Activated CD4-positive, alpha-beta memory T cell treated with anti-CD3 and anti-CD28 coated beads for 36 hours (primary cell): ENCODE measurements at regions not wholly inside any gene's neighbourhood (a gene's known extent, or its start where the extent isn't known, plus 50 kb on each side); places are given as distances from the start of the nearest gene placed in this dataset.

Source experiments
- CTCF ChIA-PET: fragments of 350-600 bp; sonication (Branson Sonifier 250); formaldehyde crosslinking; loops from one replicate; lab custom pipeline; 2021; ENCODE audit warnings: antibody characterized with exemption, inconsistent platforms; lab: Charles Lee
- POLR2A ChIA-PET: fragments of 350-600 bp; sonication (Branson Sonifier 250); formaldehyde crosslinking; loops from one replicate; lab custom pipeline; 2021; ENCODE audit warnings: antibody characterized with exemption; lab: Charles Lee
- DNase-seq: peaks from one replicate; pipeline ENCODE4 v3.0.0-alpha.2; 2020
- H3K27ac Mint-ChIP-seq: one replicate; pipeline ENCODE4 v1.8.0; 2021; ENCODE audit warnings: mixed read lengths
- H3K27me3 Mint-ChIP-seq: one replicate; pipeline ENCODE4 v1.8.0; 2021; ENCODE audit warnings: mixed read lengths
- H3K36me3 Mint-ChIP-seq: one replicate; pipeline ENCODE4 v1.8.0; 2021; ENCODE audit warnings: mixed read lengths
- H3K4me1 Mint-ChIP-seq: one replicate; pipeline ENCODE4 v1.8.0; 2021; ENCODE audit warnings: low read depth, mixed read lengths
- H3K4me3 Mint-ChIP-seq: one replicate; pipeline ENCODE4 v1.8.0; 2021; ENCODE audit warnings: mild to moderate bottlenecking, mixed read lengths
- H3K9me3 Mint-ChIP-seq: one replicate; pipeline ENCODE4 v1.8.0; 2021; ENCODE audit warnings: mixed read lengths
- intact Hi-C: fragments of 100-400 bp; cut with micrococcal nuclease; formaldehyde crosslinking; loops from one replicate; pipeline ENCODE4 v1.15.1; 2023

- H3K4me1 Mint-ChIP-seq, result no peaks in the 10 kb centered on the region
- H3K27me3 Mint-ChIP-seq, result no peaks in the 10 kb centered on the region
- DNase-seq, result no peak
- ChIA-PET CTCF (no interaction called here), POLR2A (no interaction called here)
- H3K36me3 Mint-ChIP-seq, result no peaks in the 10 kb centered on the region
- intact Hi-C loops, result no loop called here
- H3K4me3 Mint-ChIP-seq, result no peak overlapping the region
- no peaks in the 10 kb centered on the region for H3K9me3 Mint-ChIP-seq
- no peak overlapping the region for H3K27ac Mint-ChIP-seq
Observed at GRCh38 chrX:149313871-149314371, 191.2 kb downstream of the IDS start.

GRCh38 chrX:149312988-149313387 is 192.1 kb downstream of the IDS start:
- Mint-ChIP-seq H3K36me3 (no peaks in the 10 kb centered on the region), H3K4me3 (no peak overlapping the region), H3K4me1 (no peaks in the 10 kb centered on the region), H3K27me3 (no peaks in the 10 kb centered on the region), H3K27ac (no peak overlapping the region), H3K9me3 (no peaks in the 10 kb centered on the region)
- ChIA-PET POLR2A (no interaction called here), CTCF (no interaction called here)
- intact Hi-C loops, result no loop called here
- DNase-seq, result no peak

GRCh38 chrX:149312097-149312496 is 193.0 kb downstream of the IDS start:
- intact Hi-C loops, result no loop called here
- no peak for DNase-seq
- CTCF ChIA-PET, result no interaction called here
- POLR2A ChIA-PET, result no interaction called here
- H3K4me1 Mint-ChIP-seq, result no peaks in the 10 kb centered on the region
- no peaks in the 10 kb centered on the region for H3K36me3 Mint-ChIP-seq
- no peak overlapping the region for H3K27ac Mint-ChIP-seq
- H3K4me3 Mint-ChIP-seq, result no peak overlapping the region
- H3K27me3 Mint-ChIP-seq, result no peaks in the 10 kb centered on the region
- no peaks in the 10 kb centered on the region for H3K9me3 Mint-ChIP-seq

- ChIA-PET CTCF (no interaction called here), POLR2A (no interaction called here)
- H3K36me3 Mint-ChIP-seq, result no peaks in the 10 kb centered on the region
- no peaks in the 10 kb centered on the region for H3K27me3 Mint-ChIP-seq
- H3K4me3 Mint-ChIP-seq, result no peak overlapping the region
- no peaks in the 10 kb centered on the region for H3K9me3 Mint-ChIP-seq
- intact Hi-C loops, result no loop called here
- no peak overlapping the region for H3K27ac Mint-ChIP-seq
- no peak for DNase-seq
- no peaks in the 10 kb centered on the region for H3K4me1 Mint-ChIP-seq
Observed at GRCh38 chrX:149302705-149303104, 202.4 kb downstream of the IDS start.

- H3K4me1 Mint-ChIP-seq, result no peaks in the 10 kb centered on the region
- H3K4me3 Mint-ChIP-seq, result no peak overlapping the region
- ChIA-PET CTCF (no interaction called here), POLR2A (no interaction called here)
- no peaks in the 10 kb centered on the region for H3K36me3 Mint-ChIP-seq
- intact Hi-C loops, result no loop called here
- no peak for DNase-seq
- no peaks in the 10 kb centered on the region for H3K9me3 Mint-ChIP-seq
- no peaks in the 10 kb centered on the region for H3K27me3 Mint-ChIP-seq
- H3K27ac Mint-ChIP-seq, result no peak overlapping the region
Observed at GRCh38 chrX:149298111-149298510, 207.0 kb downstream of the IDS start.

- H3K4me1 Mint-ChIP-seq, result no peaks in the 10 kb centered on the region
- ChIA-PET POLR2A (no interaction called here), CTCF (no interaction called here)
- intact Hi-C loops, result no loop called here
- no peak overlapping the region for H3K27ac Mint-ChIP-seq
- no peak for DNase-seq
- no peak overlapping the region for H3K4me3 Mint-ChIP-seq
- H3K27me3 Mint-ChIP-seq, result no peaks in the 10 kb centered on the region
- H3K9me3 Mint-ChIP-seq, result no peaks in the 10 kb centered on the region
- no peaks in the 10 kb centered on the region for H3K36me3 Mint-ChIP-seq
Observed at GRCh38 chrX:149296092-149296491, 209.0 kb downstream of the IDS start.

- no peaks in the 10 kb centered on the region for H3K9me3 Mint-ChIP-seq
- POLR2A ChIA-PET, result no interaction called here
- CTCF ChIA-PET, result interaction anchor here (0.5 to 2.4 kb wide), 11 partner anchors 10 to 1238 kb away, joined by 3 to 9 read pairs (median 3); no protein-coding TSS in a partner anchor
Observed at GRCh38 chrX:149286940-149287349, 218.2 kb downstream of the IDS start.

GRCh38 chrX:149284616-149285015 is 220.5 kb downstream of the IDS start:
- Mint-ChIP-seq H3K27ac (no peak overlapping the region), H3K4me3 (no peak overlapping the region), H3K9me3 (no peaks in the 10 kb centered on the region), H3K4me1 (peaks cover 11% of the 10 kb centered on the region), H3K36me3 (no peaks in the 10 kb centered on the region), H3K27me3 (peaks cover 4% of the 10 kb centered on the region)
- POLR2A ChIA-PET, result no interaction called here
- CTCF ChIA-PET, result no interaction called here
- intact Hi-C loops, result loop anchor here (5.0 to 10.0 kb wide), 4 partner anchors 190 to 1192 kb away; no protein-coding TSS in a partner anchor
- no peak for DNase-seq

More at GRCh38 chrX:149286940-149287349, 218.2 kb downstream of the IDS start:
- peak; percentile 60 for DNase-seq
- Mint-ChIP-seq H3K27me3 (peaks cover 4% of the 10 kb centered on the region), H3K4me1 (peaks cover 11% of the 10 kb centered on the region), H3K4me3 (no peak overlapping the region), H3K27ac (no peak overlapping the region), H3K36me3 (no peaks in the 10 kb centered on the region)
- intact Hi-C loops, result loop anchor here (1.0 to 10.0 kb wide), 5 partner anchors 188 to 1238 kb away; no protein-coding TSS in a partner anchor

GRCh38 chrX:149283853-149284252 is 221.3 kb downstream of the IDS start:
- H3K9me3 Mint-ChIP-seq, result no peaks in the 10 kb centered on the region
- intact Hi-C loops, result loop anchor here (10.0 kb wide), 2 partner anchors 191 to 899 kb away; no protein-coding TSS in a partner anchor
- no peak overlapping the region for H3K4me3 Mint-ChIP-seq
- H3K27me3 Mint-ChIP-seq, result peaks cover 4% of the 10 kb centered on the region
- CTCF ChIA-PET, result no interaction called here
- H3K27ac Mint-ChIP-seq, result no peak overlapping the region
- no peak for DNase-seq
- no peaks in the 10 kb centered on the region for H3K36me3 Mint-ChIP-seq
- H3K4me1 Mint-ChIP-seq, result peaks cover 11% of the 10 kb centered on the region
- POLR2A ChIA-PET, result interaction anchor here (0.6 kb wide), 1 partner anchor 433 kb away, joined by 3 read pairs; no protein-coding TSS in a partner anchor

GRCh38 chrX:149282909-149283308 is 222.2 kb downstream of the IDS start:
- intact Hi-C loops, result loop anchor here (10.0 kb wide), 2 partner anchors 192 to 898 kb away; no protein-coding TSS in a partner anchor
- ChIA-PET POLR2A (no interaction called here), CTCF (no interaction called here)

GRCh38 chrX:149280011-149280410 is 225.1 kb downstream of the IDS start:
- POLR2A ChIA-PET, result no interaction called here
- peaks cover 6% of the 10 kb centered on the region for H3K27me3 Mint-ChIP-seq

More at GRCh38 chrX:149282909-149283308, 222.2 kb downstream of the IDS start:
- no peak overlapping the region for H3K27ac Mint-ChIP-seq
- no peak for DNase-seq
- H3K27me3 Mint-ChIP-seq, result peaks cover 6% of the 10 kb centered on the region
- no peaks in the 10 kb centered on the region for H3K36me3 Mint-ChIP-seq
- no peak overlapping the region for H3K4me3 Mint-ChIP-seq
- no peaks in the 10 kb centered on the region for H3K9me3 Mint-ChIP-seq
- H3K4me1 Mint-ChIP-seq, result peaks cover 11% of the 10 kb centered on the region

GRCh38 chrX:149275836-149276235 is 229.3 kb downstream of the IDS start:
- intact Hi-C loops, result no loop called here
- no peak overlapping the region for H3K4me3 Mint-ChIP-seq
- CTCF ChIA-PET, result no interaction called here

More at GRCh38 chrX:149280011-149280410, 225.1 kb downstream of the IDS start:
- DNase-seq, result no peak
- no peak overlapping the region for H3K27ac Mint-ChIP-seq
- CTCF ChIA-PET, result no interaction called here
- no peaks in the 10 kb centered on the region for H3K36me3 Mint-ChIP-seq
- no peak overlapping the region for H3K4me3 Mint-ChIP-seq
- H3K9me3 Mint-ChIP-seq, result no peaks in the 10 kb centered on the region
- intact Hi-C loops, result loop anchor here (10.0 kb wide), 2 partner anchors 195 to 895 kb away; no protein-coding TSS in a partner anchor
- peaks cover 11% of the 10 kb centered on the region for H3K4me1 Mint-ChIP-seq

GRCh38 chrX:149274516-149275105 is 230.5 kb downstream of the IDS start:
- intact Hi-C loops, result no loop called here
- H3K9me3 Mint-ChIP-seq, result no peaks in the 10 kb centered on the region
- H3K4me3 Mint-ChIP-seq, result no peak overlapping the region
- H3K36me3 Mint-ChIP-seq, result no peaks in the 10 kb centered on the region
- H3K27ac Mint-ChIP-seq, result no peak overlapping the region
- H3K27me3 Mint-ChIP-seq, result peaks cover 2% of the 10 kb centered on the region
- CTCF ChIA-PET, result no interaction called here
- no peaks in the 10 kb centered on the region for H3K4me1 Mint-ChIP-seq
- no peak for DNase-seq
- POLR2A ChIA-PET, result no interaction called here

More at GRCh38 chrX:149275836-149276235, 229.3 kb downstream of the IDS start:
- H3K27me3 Mint-ChIP-seq, result peaks cover 2% of the 10 kb centered on the region
- DNase-seq, result no peak
- POLR2A ChIA-PET, result no interaction called here
- no peaks in the 10 kb centered on the region for H3K36me3 Mint-ChIP-seq
- no peaks in the 10 kb centered on the region for H3K9me3 Mint-ChIP-seq
- no peaks in the 10 kb centered on the region for H3K4me1 Mint-ChIP-seq
- no peak overlapping the region for H3K27ac Mint-ChIP-seq
